H4 (cell line): ENCODE measurements at regions not wholly inside any gene's neighbourhood (a gene's known extent, or its start where the extent isn't known, plus 50 kb on each side); places are given as distances from the start of the nearest gene placed in this dataset.

Experiments
- DNase-seq: peaks from one replicate; pipeline ENCODE4 v3.0.0-alpha.2; 2015; ENCODE audit warnings: low spot score

- DNase-seq, result no peak
Measured at GRCh38 chr20:4070323-4071177, 55.2 kb upstream of the RNF24 start.

GRCh38 chr20:4069751-4070150 is 54.4 kb upstream of the RNF24 start:
- no peak for DNase-seq

GRCh38 chr20:4068708-4069107 is 53.4 kb upstream of the RNF24 start:
- DNase-seq, result no peak

GRCh38 chr20:4067600-4068261 is 52.4 kb upstream of the RNF24 start:
- no peak for DNase-seq

GRCh38 chr20:4066551-4066950 is 51.2 kb upstream of the RNF24 start:
- no peak for DNase-seq

- no peak for DNase-seq
Measured at GRCh38 chr20:4065391-4065844, 50.1 kb upstream of the RNF24 start.
